H54 (cell line): ENCODE measurements at regions not wholly inside any gene's neighbourhood (a gene's known extent, or its start where the extent isn't known, plus 50 kb on each side); places are given as distances from the start of the nearest gene placed in this dataset.
"Not testable (repeated sequence)": the region's sequence is repeated elsewhere in the genome, so short reads cannot be mapped to it uniquely, and the experiment has no call there.

Experiments
- DNase-seq: peaks from one replicate; pipeline ENCODE4 v3.0.0; 2011; ENCODE audit warnings: low spot score, mixed read lengths; ENCODE audit not compliant: insufficient read length
- FAIRE-seq: peaks from 3 replicates; lab custom pipeline; 2011; peaks lifted over from hg19 to GRCh38; lab: Jason Lieb, UNC
- POLR2A ChIP-seq: IDR thresholded peaks from 2 replicates; pipeline ENCODE4 v1.6.1; 2011; ENCODE audit warnings: low read depth, mild to moderate bottlenecking, low read length

GRCh38 chr11:37170311-37170710 is 572.3 kb upstream of the RAG2 start:
- no peak for FAIRE-seq
- DNase-seq = no peak
- no peak for TF ChIP-seq POLR2A

DNA sequence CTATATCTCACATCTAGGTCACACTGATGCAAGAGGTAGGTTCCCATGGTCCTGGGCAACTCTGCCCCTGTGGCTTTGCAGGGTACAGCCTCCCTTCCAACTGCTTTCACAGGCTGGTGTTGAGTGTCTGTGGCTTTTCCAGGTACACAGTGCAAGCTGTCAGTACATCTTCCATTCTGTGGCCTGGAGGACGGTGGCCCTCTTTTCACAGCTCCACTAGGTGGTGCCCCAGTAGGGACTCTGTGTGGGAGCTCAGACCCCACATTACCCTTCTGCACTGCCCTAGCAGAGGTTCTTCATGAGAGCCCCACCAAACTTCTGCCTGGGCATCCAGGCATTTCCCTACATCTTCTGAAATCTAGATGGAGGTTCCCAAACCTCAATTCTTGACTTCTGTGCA is 547.4 kb upstream of the RAG2 start:
- DNase-seq, FAIRE-seq: not testable (repeated sequence)

DNA sequence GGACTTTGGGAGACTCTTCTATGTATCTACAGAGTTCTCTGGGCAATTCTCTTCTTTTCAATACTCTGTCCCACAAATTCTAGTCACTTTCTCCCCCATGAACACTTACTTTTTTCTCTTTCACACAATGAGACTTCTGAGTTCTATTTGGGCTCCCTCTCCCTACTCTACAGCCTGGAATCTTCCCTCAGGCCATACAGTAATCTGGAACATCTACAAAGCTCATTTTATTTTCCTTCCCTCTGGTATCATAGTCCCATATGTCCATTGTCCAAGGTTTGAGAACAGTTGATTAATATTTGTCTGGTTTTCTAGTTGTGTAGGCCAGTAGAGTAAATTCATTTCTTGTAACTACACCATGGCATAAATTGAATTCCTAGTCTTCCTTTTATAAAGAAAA is 544.6 kb upstream of the RAG2 start:
- FAIRE-seq (no peak), DNase-seq (no peak)
- no peak for TF ChIP-seq POLR2A

DNA sequence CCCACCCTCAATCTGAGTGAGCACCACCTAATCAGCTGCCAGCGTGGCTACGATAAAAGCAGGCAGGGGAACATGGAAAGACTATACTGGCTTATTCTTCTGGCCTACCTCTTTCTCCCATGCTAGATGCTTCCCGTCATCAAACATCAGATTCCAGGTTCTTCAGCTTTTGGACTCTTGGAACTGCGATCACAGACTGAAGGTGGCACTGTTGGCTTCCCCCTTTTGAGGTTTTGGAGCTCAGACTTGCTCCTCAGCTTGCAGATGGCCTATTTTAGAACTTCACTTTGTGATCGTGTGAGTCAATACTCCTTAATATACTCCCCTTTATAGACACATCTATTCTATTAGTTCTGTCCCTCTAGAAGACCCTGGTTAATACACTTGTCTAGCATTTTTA is 543.7 kb upstream of the RAG2 start:
- DNase-seq (no peak), FAIRE-seq (no peak)
- no peak for TF ChIP-seq POLR2A

GRCh38 chr11:37135606-37136005 is 537.6 kb upstream of the RAG2 start:
- FAIRE-seq, DNase-seq: not testable (repeated sequence)

- no peak for FAIRE-seq
- TF ChIP-seq POLR2A = no peak
Observed at GRCh38 chr11:37134637-37135036, 536.6 kb upstream of the RAG2 start.

DNA sequence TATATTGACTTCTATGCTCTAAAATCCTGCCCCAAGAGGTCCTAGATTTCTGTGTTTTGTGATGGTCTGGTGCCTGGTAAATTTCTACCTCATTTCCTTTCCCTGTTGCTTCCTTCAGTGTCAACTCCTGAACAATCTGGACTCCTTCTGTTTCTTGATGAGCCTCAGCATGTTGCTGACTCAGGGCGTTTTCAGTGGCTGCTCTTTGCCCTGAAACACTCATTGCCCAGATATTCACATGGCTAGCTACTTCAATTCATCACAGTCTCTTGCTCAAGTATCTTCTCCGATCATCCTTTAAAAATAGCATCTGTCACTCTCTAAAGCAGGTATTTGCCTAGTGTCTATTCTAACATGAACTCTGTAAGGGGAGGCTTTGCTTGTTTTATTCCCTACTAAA is 526.3 kb upstream of the RAG2 start:
- no peak for DNase-seq
- TF ChIP-seq POLR2A = no peak

More at GRCh38 chr11:37134637-37135036, 536.6 kb upstream of the RAG2 start:
- DNase-seq = no peak

DNA sequence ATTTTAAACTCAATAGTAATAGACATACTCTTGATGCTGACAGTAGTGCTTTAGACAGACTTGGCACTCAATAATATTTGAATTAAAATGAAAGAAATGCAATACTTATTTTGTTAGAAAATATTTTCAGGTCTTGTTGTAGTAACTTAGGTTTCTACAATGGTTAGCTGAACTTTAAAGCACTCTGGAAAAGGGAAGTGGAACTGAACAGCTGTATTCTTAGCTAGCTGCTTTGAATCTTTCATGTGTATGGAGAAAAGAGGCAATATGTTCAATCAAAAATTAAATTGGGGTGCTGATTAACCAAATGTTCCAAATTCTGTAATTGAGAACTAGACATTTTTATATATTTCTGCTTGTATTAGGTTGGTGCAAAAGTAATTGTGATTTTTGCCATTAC is 517.9 kb upstream of the RAG2 start:
- no peak for FAIRE-seq
- no peak for DNase-seq
- TF ChIP-seq POLR2A = no peak

More for the DNA sequence above, 526.3 kb upstream of the RAG2 start:
- no peak for FAIRE-seq

- FAIRE-seq (no peak), DNase-seq (no peak)
- TF ChIP-seq POLR2A = no peak
Observed at GRCh38 chr11:37110385-37110784, 512.3 kb upstream of the RAG2 start.

DNA sequence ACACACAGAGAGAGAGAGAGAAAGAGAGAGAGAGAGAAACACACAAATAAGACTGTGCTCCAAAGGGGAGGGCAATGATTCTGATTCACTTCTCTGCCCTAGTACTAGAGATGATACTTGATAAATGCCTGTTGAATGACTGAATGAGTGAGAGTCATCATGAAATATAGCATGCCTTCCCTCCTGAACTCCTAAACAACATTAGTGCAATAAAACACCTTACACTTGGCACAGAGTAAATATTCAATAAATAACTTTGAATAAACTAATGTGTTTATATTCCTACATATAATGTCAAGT is 511.2 kb upstream of the RAG2 start:
- TF ChIP-seq POLR2A = no peak
- no peak for DNase-seq
- FAIRE-seq = no peak

GRCh38 chr11:37108436-37109285 is 510.6 kb upstream of the RAG2 start:
- FAIRE-seq = peak; percentile 58
- TF ChIP-seq POLR2A = no peak
- no peak for DNase-seq

DNA sequence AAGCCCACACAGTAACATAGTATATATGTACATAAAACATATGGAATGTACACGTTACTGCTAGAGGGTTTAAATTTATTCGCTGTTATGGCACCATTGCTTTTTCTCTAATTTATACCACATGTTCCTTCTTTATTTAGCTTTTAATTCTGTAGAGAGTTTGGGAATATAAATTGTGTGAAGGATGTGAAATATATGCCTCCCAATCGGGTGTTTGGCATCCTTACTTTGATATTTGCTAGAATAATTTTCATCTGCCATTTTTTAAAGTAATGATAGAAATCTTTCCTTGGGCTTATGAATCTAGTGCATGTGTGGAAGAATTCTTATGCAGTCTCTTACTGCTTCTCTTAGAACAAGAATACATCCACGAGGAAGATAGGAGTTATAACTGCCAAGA is 509.8 kb upstream of the RAG2 start:
- DNase-seq (no peak), FAIRE-seq (no peak)
- no peak for TF ChIP-seq POLR2A

DNA sequence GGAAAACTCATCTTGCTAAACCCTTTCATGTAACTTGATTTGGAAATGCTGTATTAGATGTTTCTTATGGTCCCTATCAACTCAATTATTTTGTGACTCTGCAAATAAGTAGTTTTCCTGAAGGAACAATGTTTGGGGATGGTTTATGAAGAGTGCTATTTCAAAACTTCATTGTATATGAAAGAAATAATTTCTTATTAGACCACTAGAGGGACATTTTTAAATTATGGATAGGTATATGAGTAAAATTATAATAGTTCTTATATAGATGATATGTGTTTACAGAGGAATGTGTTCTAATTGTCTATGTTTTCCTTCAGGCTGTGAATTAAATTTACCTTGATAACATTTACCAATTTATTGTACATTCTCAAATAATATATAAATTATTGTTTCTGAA is 509.4 kb upstream of the RAG2 start:
- no peak for TF ChIP-seq POLR2A
- DNase-seq (no peak), FAIRE-seq (no peak)

DNA sequence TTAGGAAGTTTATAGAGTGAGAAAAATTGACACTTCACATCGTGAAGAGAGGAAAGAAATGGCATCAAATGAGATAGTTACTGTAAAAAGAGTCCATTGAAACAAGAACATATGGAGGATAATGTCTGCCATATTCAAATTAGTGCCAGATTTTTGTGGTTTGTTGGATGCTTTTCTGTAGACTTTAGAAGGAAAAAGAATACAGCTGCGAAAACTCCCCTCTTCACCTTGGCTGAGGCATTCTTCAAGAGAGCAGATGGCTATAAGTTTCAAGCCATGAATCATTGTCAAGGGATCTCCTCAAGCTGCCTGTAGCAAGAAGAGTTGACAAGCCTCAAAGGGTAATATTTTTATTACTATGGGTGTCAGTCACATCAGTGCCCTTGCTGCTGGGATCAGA is 507.4 kb upstream of the RAG2 start:
- FAIRE-seq = no peak
- no peak for TF ChIP-seq POLR2A
- no peak for DNase-seq

DNA sequence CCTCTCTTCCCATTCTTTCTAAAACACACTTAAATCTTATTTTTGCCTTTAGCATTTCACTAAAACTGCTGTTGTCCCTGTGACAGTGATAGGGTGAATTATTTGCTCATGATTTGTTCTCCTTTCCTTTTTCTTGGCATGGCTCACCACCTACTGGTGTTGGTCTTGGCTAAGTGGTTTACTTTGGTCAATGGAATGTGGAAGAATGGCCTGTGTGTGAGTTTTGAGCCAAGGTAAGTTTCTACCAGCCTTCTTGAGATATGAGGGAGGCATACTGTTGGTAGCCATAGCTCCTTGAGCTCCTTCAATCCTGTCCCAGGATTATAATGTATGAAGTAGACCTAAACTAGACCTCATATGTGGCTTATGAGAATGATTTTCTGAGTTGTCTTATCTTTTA is 506.3 kb upstream of the RAG2 start:
- TF ChIP-seq POLR2A = no peak
- FAIRE-seq (no peak), DNase-seq (no peak)
